ENCODE measurements at regions not wholly inside any gene's neighbourhood (a gene's known extent, or its start where the extent isn't known, plus 50 kb on each side); places are given as distances from the start of the nearest gene placed in this dataset.

DNA sequence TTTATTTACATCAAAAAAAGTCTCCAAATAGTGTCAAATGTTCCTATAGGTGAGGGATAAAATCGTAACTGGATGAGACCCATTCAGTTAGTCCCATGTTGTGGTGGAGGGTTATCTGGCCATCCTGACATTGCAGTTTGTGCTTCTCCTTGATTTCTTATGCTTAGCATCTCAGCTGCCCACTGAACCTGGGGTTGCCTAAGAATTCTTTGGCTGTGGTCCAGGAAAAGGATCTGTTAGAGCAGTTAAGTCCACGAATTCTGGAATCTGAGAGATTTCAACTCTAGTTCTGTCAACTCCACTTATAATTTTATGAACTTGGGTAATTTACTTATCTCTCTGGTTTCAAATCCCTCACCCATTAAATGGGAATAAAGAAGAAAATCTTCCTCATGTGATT, 1673.4 kb downstream of the REEP3 start:
- TF ChIP-seq, protein P1, sequence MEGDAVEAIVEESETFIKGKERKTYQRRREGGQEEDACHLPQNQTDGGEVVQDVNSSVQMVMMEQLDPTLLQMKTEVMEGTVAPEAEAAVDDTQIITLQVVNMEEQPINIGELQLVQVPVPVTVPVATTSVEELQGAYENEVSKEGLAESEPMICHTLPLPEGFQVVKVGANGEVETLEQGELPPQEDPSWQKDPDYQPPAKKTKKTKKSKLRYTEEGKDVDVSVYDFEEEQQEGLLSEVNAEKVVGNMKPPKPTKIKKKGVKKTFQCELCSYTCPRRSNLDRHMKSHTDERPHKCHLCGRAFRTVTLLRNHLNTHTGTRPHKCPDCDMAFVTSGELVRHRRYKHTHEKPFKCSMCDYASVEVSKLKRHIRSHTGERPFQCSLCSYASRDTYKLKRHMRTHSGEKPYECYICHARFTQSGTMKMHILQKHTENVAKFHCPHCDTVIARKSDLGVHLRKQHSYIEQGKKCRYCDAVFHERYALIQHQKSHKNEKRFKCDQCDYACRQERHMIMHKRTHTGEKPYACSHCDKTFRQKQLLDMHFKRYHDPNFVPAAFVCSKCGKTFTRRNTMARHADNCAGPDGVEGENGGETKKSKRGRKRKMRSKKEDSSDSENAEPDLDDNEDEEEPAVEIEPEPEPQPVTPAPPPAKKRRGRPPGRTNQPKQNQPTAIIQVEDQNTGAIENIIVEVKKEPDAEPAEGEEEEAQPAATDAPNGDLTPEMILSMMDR (IDR thresholded peaks at IDR 0.05; ENCODE audit: insufficient read depth, low read length, poor library complexity, severe bottlenecking) = no peak
- no peak for TF ChIP-seq EZH2phosphoT487 (conservative IDR thresholded peaks at IDR 0.05; ENCODE audit: low read length)
